ENCODE measurements at regions not wholly inside any gene's neighbourhood (a gene's known extent, or its start where the extent isn't known, plus 50 kb on each side); places are given as distances from the start of the nearest gene placed in this dataset.

- no peaks in the 10 kb centered on the region for H3K4me1 ChIP-seq (ENCODE audit: low read depth)
- ATAC-seq (no peak), DNase-seq (no peak)
- H3K36me3 ChIP-seq (ENCODE audit: low read depth) = no peaks in the 10 kb centered on the region
- no peak overlapping the region for H3K4me3 ChIP-seq
- intact Hi-C loops (cut with DNase I, micrococcal nuclease) = no loop called here
- no peak for TF ChIP-seq CTCF (IDR thresholded peaks at IDR 0.05)
- no peaks in the 10 kb centered on the region for H3K9me3 ChIP-seq
Measured at GRCh38 chrX:119996069-119996468, 52.5 kb upstream of the NKAP start.
